Osteocyte (in vitro differentiated cells): ENCODE measurements at regions not wholly inside any gene's neighbourhood (a gene's known extent, or its start where the extent isn't known, plus 50 kb on each side); places are given as distances from the start of the nearest gene placed in this dataset.
"Not testable (repeated sequence)": the region's sequence is repeated elsewhere in the genome, so short reads cannot be mapped to it uniquely, and the experiment has no call there.

Experiments used
- DNase-seq: peaks from one replicate; pipeline ENCODE4 v3.0.0; 2021; ENCODE audit warnings: mixed read lengths; ENCODE audit not compliant: unreplicated experiment; ENCODE audit errors: extremely low spot score
- H3K27ac Mint-ChIP-seq: one replicate; pipeline ENCODE4 v1.8.0; 2021; ENCODE audit warnings: mild to moderate bottlenecking, mixed read lengths; ENCODE audit not compliant: unreplicated experiment
- H3K27me3 Mint-ChIP-seq: one replicate; pipeline ENCODE4 v1.8.0; 2021; ENCODE audit warnings: mixed read lengths; ENCODE audit not compliant: unreplicated experiment
- H3K36me3 Mint-ChIP-seq: one replicate; pipeline ENCODE4 v1.8.0; 2021; ENCODE audit warnings: mixed read lengths; ENCODE audit not compliant: unreplicated experiment
- H3K4me1 Mint-ChIP-seq: one replicate; pipeline ENCODE4 v1.8.0; 2021; ENCODE audit warnings: mixed read lengths; ENCODE audit not compliant: unreplicated experiment
- H3K4me3 Mint-ChIP-seq: one replicate; pipeline ENCODE4 v1.8.0; 2021; ENCODE audit warnings: mild to moderate bottlenecking, moderate library complexity, mixed read lengths; ENCODE audit not compliant: unreplicated experiment
- H3K9me3 Mint-ChIP-seq: one replicate; pipeline ENCODE4 v1.8.0; 2021; ENCODE audit warnings: mixed read lengths; ENCODE audit not compliant: unreplicated experiment
- CTCF ChIP-seq: fragments of 200-600 bp; sonication (generic); IDR thresholded peaks from 2 replicates; pipeline ENCODE4 v1.5.0; 2021; ENCODE audit warnings: antibody characterized with exemption, mild to moderate bottlenecking, moderate library complexity

GRCh38 chr2:199543606-199544172, 86.0 kb upstream of the SATB2 start:
- H3K9me3 Mint-ChIP-seq: peaks cover 3% of the 10 kb centered on the region
- H3K36me3 Mint-ChIP-seq: no peaks in the 10 kb centered on the region
- no peak overlapping the region for H3K4me3 Mint-ChIP-seq
- no peak overlapping the region for H3K27ac Mint-ChIP-seq
- DNase-seq: no peak
- H3K4me1 Mint-ChIP-seq: no peaks in the 10 kb centered on the region
- no peaks in the 10 kb centered on the region for H3K27me3 Mint-ChIP-seq
- no peak for TF ChIP-seq CTCF

DNA sequence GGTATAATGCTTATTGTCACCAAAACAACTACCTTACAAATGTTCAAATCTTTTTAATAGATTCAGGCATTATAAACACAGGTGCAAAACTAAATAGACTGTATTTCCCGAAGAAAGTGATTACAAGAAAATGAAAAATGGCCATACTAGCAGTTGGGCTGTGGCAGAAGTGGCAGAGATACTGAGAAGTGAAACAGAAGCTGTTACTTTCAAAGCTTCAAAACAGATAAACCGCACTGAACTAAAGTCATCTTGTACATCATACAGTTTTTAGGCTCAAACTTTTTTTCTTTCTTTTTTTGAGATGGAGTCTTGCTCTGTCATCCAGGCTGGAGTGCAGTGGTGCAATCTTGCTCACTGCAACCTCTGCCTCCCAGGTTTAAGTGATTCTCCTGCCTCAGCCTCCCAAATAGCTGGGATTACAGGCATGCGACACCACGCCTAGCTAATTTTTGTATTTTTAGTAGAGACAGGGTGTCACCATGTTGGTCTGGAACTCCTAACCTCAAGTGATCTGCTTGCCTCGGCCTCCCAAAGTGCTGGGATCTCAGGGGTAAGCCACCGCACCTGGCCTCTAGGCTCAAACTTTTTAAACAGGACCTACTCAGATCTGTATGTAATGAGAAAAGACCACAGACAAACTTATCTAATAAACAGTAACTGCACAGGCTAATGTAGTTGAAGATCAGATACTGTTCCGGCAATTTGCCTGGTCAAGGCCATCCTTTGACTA, 77.9 kb upstream of the SATB2 start:
- Mint-ChIP-seq H3K9me3 (no peaks in the 10 kb centered on the region), H3K4me3 (no peak overlapping the region), H3K4me1 (no peaks in the 10 kb centered on the region), H3K27ac (no peak overlapping the region), H3K27me3 (no peaks in the 10 kb centered on the region), H3K36me3 (no peaks in the 10 kb centered on the region)
- TF ChIP-seq CTCF: no peak
- DNase-seq: no peak

- H3K4me1 Mint-ChIP-seq, H3K27ac Mint-ChIP-seq: not testable (repeated sequence)
Measured at GRCh38 chr2:199533873-199534272, 76.1 kb upstream of the SATB2 start.

DNA sequence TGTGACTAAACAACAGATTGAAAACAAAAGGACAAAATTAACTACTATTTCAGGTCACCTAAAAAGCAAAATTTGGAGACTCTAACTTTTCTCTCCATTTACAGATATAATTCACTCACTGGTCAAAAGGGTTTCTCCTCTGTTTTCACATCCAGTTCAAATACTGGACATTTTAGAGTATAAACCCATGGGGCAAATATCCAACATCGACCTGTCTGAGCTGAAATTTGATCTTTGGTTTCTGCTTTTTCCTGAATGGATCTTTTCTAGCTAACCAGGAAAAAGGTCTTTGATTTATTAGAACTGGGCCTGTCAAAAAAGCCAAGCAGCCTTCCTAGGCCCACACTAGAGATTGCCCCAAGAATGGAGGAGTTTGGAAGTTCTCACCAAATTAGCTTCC, 69.3 kb upstream of the SATB2 start:
- Mint-ChIP-seq H3K9me3 (no peaks in the 10 kb centered on the region), H3K4me1 (no peaks in the 10 kb centered on the region), H3K27ac (no peak overlapping the region), H3K36me3 (no peaks in the 10 kb centered on the region), H3K27me3 (peaks cover 4% of the 10 kb centered on the region), H3K4me3 (no peak overlapping the region)
- DNase-seq: no peak
- TF ChIP-seq CTCF: no peak

More at GRCh38 chr2:199533873-199534272, 76.1 kb upstream of the SATB2 start:
- not testable (repeated sequence) for H3K4me3 Mint-ChIP-seq, DNase-seq, H3K36me3 Mint-ChIP-seq, H3K27me3 Mint-ChIP-seq, H3K9me3 Mint-ChIP-seq

DNA sequence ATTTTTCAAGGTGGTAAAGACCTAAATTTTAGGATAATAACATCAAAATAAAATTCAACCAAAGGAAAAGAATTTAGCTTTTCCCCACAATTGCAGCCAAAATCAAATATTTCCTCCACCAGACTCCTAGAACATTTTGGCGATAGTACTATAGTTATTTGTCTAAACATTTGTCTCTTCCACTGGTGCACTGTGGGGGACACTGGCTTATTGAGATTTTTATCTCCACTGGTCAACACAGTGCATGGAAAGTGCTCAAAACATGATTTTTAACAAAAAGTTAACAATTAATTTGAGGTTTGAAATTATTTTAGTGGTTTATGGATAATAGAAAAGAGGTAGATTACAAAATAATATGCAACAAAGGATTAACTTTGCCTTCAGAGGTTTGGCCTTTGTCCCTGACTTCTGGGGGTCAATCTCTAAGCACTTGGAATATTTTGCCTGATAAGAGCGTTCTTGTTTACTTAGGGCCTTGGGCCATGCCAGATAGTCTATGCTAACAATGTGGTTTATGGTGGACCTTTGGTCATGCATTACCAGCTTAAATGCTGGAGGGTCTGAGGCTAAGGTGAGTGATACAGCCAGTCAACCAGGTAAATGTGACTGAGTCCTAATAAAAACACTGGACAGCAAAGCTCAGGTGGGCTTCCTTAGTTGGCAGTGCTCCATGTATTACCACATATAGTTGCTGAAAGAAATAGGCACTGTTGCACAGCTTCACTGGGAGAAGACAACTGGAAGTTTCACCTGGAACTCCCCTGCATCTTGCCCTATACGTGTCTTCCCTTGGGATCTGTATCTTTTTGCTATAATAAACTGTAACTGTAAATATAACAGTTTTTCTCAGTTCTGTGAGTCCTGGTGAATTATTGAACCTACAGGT, 67.2 kb upstream of the SATB2 start:
- Mint-ChIP-seq H3K27ac (no peak overlapping the region), H3K36me3 (no peaks in the 10 kb centered on the region), H3K4me1 (peaks cover 5% of the 10 kb centered on the region), H3K9me3 (no peaks in the 10 kb centered on the region), H3K27me3 (peaks cover 7% of the 10 kb centered on the region), H3K4me3 (no peak overlapping the region)
- no peak for DNase-seq
- no peak for TF ChIP-seq CTCF
